ENCODE measurements at regions not wholly inside any gene's neighbourhood (a gene's known extent, or its start where the extent isn't known, plus 50 kb on each side); places are given as distances from the start of the nearest gene placed in this dataset.

DNA sequence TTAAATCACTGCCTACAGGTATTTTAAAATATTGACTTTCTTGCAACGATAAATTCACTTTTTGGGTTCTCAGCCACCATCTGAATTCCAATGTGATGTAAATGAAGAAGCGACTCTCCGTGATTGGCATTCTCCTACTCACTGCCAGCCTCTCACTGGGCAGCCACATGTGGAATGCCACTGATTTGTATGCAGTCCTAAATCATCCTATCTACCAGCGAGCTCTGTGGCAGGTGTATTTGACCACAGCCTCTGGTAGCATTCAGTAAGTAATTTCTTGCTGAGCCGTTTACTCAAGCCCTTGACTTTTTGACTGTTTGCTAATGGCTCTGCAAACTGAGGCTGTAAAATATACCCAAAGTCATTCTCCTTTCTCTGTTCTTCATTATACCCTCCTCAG is 559.0 kb upstream of the SLC10A2 start:
- Histone ChIP-seq H3K4me1 (ENCODE audit: insufficient read depth) (no peaks in the 10 kb centered on the region), H3K4me2 (no peak overlapping the region), H3K27ac (no peak overlapping the region), H3K36me3 (replicated peaks; ENCODE audit: insufficient read depth, low read depth) (no peaks in the 10 kb centered on the region), H3K9me2 (replicated peaks; ENCODE audit: insufficient read depth) (no peaks in the 10 kb centered on the region), H4K20me1 (ENCODE audit: insufficient read depth, poor library complexity, severe bottlenecking) (no peaks in the 10 kb centered on the region), H2AFZ (no peak overlapping the region), H3K27me3 (no peaks in the 10 kb centered on the region), H3K4me3 (no peak overlapping the region), H3K79me2 (no peaks in the 10 kb centered on the region), H3K9me3 (ENCODE audit: low read depth) (no peaks in the 10 kb centered on the region)
- 75% methylated on average over 5 of the region's 5 CpGs for WGBS (ENCODE audit: low lambda C conversion rate, missing lambda C conversion rate)
- DNase-seq (ENCODE audit: low spot score): no peak
- TF ChIP-seq, protein P1, sequence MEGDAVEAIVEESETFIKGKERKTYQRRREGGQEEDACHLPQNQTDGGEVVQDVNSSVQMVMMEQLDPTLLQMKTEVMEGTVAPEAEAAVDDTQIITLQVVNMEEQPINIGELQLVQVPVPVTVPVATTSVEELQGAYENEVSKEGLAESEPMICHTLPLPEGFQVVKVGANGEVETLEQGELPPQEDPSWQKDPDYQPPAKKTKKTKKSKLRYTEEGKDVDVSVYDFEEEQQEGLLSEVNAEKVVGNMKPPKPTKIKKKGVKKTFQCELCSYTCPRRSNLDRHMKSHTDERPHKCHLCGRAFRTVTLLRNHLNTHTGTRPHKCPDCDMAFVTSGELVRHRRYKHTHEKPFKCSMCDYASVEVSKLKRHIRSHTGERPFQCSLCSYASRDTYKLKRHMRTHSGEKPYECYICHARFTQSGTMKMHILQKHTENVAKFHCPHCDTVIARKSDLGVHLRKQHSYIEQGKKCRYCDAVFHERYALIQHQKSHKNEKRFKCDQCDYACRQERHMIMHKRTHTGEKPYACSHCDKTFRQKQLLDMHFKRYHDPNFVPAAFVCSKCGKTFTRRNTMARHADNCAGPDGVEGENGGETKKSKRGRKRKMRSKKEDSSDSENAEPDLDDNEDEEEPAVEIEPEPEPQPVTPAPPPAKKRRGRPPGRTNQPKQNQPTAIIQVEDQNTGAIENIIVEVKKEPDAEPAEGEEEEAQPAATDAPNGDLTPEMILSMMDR (IDR thresholded peaks at IDR 0.05; ENCODE audit: poor library complexity): no peak
- TF ChIP-seq EZH2 (IDR thresholded peaks at IDR 0.05; ENCODE audit: borderline replicate concordance): no peak
- no peak for TF ChIP-seq EZH2phosphoT487 (IDR thresholded peaks at IDR 0.05; ENCODE audit: low read depth, severe bottlenecking, unreplicated experiment)

DNA sequence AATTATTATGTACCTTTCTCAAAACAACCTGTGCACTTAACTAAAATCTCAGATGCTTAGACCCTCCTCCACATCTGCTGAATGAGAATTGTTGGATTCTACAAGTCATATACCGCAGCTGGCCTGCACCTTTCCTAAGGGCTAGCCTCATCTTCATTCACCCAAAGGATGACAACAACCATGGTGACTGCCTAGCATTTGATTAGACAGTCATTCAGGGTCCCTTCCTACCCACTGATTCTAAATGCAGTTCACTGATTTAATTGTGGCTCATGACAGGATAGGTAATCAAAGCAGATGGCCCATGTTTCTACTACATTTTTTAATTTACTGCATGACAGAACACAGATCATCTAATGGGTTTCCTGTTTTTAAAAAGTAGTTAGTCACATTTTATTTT is 551.9 kb upstream of the SLC10A2 start:
- TF ChIP-seq EZH2 (IDR thresholded peaks at IDR 0.05; ENCODE audit: borderline replicate concordance) (no peak), EZH2phosphoT487 (IDR thresholded peaks at IDR 0.05; ENCODE audit: low read depth, severe bottlenecking, unreplicated experiment) (no peak)
- TF ChIP-seq, protein P1 (IDR thresholded peaks at IDR 0.05; ENCODE audit: poor library complexity): no peak
- H3K27me3 ChIP-seq: no peaks in the 10 kb centered on the region
- H3K4me2 ChIP-seq: no peak overlapping the region
- H4K20me1 ChIP-seq (ENCODE audit: insufficient read depth, poor library complexity, severe bottlenecking): no peaks in the 10 kb centered on the region
- no peak for DNase-seq (ENCODE audit: low spot score)
- WGBS (ENCODE audit: low lambda C conversion rate, missing lambda C conversion rate): 100% methylated on average over 1 of the region's 1 CpG
- H3K4me3 ChIP-seq: no peak overlapping the region
- no peaks in the 10 kb centered on the region for H3K9me2 ChIP-seq (replicated peaks; ENCODE audit: insufficient read depth)
- H3K4me1 ChIP-seq (ENCODE audit: insufficient read depth): no peaks in the 10 kb centered on the region
- no peaks in the 10 kb centered on the region for H3K9me3 ChIP-seq (ENCODE audit: low read depth)
- no peak overlapping the region for H2AFZ ChIP-seq
- H3K79me2 ChIP-seq: no peaks in the 10 kb centered on the region
- H3K27ac ChIP-seq: no peak overlapping the region
- H3K36me3 ChIP-seq (replicated peaks; ENCODE audit: insufficient read depth, low read depth): no peaks in the 10 kb centered on the region

DNA sequence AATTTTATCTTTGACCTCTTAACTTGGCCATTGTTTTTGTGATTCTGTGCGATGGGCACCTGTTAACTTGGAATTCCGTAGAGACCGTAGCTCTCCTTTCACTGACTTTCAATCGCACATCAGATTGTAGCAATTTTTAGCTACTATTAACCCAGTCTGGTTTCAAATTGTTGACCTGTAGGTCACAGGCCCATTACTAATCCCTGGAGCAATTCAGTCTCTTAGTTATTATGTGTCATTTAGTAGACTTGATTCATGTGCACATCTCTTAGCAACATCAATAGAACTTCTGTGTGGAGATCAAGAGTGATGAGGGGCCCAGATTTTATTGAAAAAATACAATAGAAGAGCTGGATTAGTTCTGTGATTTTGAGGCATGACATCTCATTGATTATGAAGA is 549.6 kb upstream of the SLC10A2 start:
- no peak for DNase-seq (ENCODE audit: low spot score)
- Histone ChIP-seq H3K4me3 (no peak overlapping the region), H3K79me2 (no peaks in the 10 kb centered on the region), H3K36me3 (replicated peaks; ENCODE audit: insufficient read depth, low read depth) (no peaks in the 10 kb centered on the region), H3K9me2 (replicated peaks; ENCODE audit: insufficient read depth) (no peaks in the 10 kb centered on the region), H3K9me3 (ENCODE audit: low read depth) (no peaks in the 10 kb centered on the region), H3K27me3 (no peaks in the 10 kb centered on the region), H2AFZ (no peak overlapping the region), H4K20me1 (ENCODE audit: insufficient read depth, poor library complexity, severe bottlenecking) (no peaks in the 10 kb centered on the region), H3K27ac (no peak overlapping the region), H3K4me1 (ENCODE audit: insufficient read depth) (no peaks in the 10 kb centered on the region), H3K4me2 (no peak overlapping the region)
- TF ChIP-seq, protein P1 (IDR thresholded peaks at IDR 0.05; ENCODE audit: poor library complexity): no peak
- TF ChIP-seq EZH2 (IDR thresholded peaks at IDR 0.05; ENCODE audit: borderline replicate concordance) (no peak), EZH2phosphoT487 (IDR thresholded peaks at IDR 0.05; ENCODE audit: low read depth, severe bottlenecking, unreplicated experiment) (no peak)
- 62% methylated on average over 4 of the region's 4 CpGs for WGBS (ENCODE audit: low lambda C conversion rate, missing lambda C conversion rate)

DNA sequence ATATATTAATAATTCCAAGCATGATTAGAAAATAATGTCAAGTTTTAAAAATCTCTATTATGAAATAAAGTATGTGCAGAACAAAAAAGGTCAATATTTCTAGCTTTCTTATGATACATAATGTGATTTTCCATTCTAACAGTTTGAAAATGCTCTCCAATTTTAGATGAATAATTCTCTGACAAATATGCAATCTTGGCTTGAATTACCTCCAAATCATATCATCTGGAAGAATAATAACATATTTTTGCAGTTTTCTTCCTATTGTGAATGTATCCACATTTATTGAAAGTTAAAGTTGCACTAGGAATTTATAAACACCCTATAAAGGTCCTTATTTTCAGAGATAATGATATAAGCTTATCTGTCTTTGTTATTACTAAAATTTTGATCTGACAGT is 548.5 kb upstream of the SLC10A2 start:
- Histone ChIP-seq H3K4me1 (ENCODE audit: insufficient read depth) (no peaks in the 10 kb centered on the region), H3K79me2 (no peaks in the 10 kb centered on the region), H3K9me3 (ENCODE audit: low read depth) (no peaks in the 10 kb centered on the region), H4K20me1 (ENCODE audit: insufficient read depth, poor library complexity, severe bottlenecking) (no peaks in the 10 kb centered on the region), H3K4me2 (no peak overlapping the region), H2AFZ (no peak overlapping the region), H3K27me3 (no peaks in the 10 kb centered on the region), H3K4me3 (no peak overlapping the region), H3K9me2 (replicated peaks; ENCODE audit: insufficient read depth) (no peaks in the 10 kb centered on the region), H3K36me3 (replicated peaks; ENCODE audit: insufficient read depth, low read depth) (no peaks in the 10 kb centered on the region), H3K27ac (no peak overlapping the region)
- no peak for TF ChIP-seq EZH2phosphoT487 (IDR thresholded peaks at IDR 0.05; ENCODE audit: low read depth, severe bottlenecking, unreplicated experiment)
- TF ChIP-seq, protein P1 (IDR thresholded peaks at IDR 0.05; ENCODE audit: poor library complexity): no peak
- TF ChIP-seq EZH2 (IDR thresholded peaks at IDR 0.05; ENCODE audit: borderline replicate concordance): no peak
- no peak for DNase-seq (ENCODE audit: low spot score)

Data from hepatocyte (in vitro differentiated cells).